ENCODE measurements at regions not wholly inside any gene's neighbourhood (a gene's known extent, or its start where the extent isn't known, plus 50 kb on each side); places are given as distances from the start of the nearest gene placed in this dataset.

- TF ChIP-seq POLR2AphosphoS5 (IDR thresholded peaks at IDR 0.05; ENCODE audit: low read depth, low read length) (no peak), REST (IDR thresholded peaks at IDR 0.05; ENCODE audit: insufficient read depth in 1 of 2, low read depth in 2 of 2, low read length in 2 of 2) (no peak)
Observed at GRCh38 chr18:39134255-39134654, 1568.7 kb upstream of the CELF4 start.

Data from PFSK-1 (cell line).